GM18498 (cell line): ENCODE measurements at regions not wholly inside any gene's neighbourhood (a gene's known extent, or its start where the extent isn't known, plus 50 kb on each side); places are given as distances from the start of the nearest gene placed in this dataset.

Experiments
- ATAC-seq: cut with Tn5 transposase; IDR thresholded peaks from one replicate; pipeline ENCODE4 v1.9.1; 2021; ENCODE audit warnings: mild to moderate bottlenecking, moderate library complexity; ENCODE audit not compliant: unreplicated experiment

DNA sequence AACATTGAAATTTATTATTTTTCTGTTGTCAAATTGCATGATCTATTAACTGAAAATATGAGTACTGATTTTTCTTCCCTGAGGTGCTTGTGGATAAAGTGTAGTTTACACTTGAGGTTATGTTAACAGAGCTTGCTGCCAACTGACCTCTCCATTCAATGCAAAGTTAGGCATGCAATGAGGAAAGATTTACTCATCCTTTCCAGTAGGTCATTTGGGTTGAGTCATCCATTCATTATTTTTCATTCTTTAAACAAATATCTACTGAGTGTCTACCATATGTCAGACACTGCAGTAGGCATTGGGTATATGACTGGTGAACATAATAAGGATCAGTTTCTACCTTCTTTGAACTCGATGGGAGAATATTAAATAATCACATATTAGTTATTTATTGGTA is 604.1 kb downstream of the EDEM1 start:
- ATAC-seq: no peak

DNA sequence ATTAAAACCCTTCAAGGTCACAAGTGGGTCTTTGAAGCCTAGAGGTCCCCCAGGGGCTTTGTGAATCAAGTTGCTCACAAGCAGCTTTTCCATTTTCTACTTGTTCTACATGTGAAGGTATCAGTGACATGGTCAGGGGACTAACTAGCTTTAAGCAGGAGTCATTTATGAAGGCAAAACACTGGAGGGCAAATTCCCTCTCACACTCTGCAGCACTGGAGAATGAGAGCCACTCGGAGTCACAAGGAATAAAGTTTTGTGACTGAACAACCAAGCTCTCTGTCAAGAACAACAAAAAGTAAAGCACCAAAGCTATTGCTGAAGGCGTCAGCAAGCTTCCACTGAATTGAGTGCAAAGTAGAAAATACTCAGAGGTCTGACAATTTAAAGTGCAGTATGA is 609.0 kb downstream of the EDEM1 start:
- no peak for ATAC-seq

DNA sequence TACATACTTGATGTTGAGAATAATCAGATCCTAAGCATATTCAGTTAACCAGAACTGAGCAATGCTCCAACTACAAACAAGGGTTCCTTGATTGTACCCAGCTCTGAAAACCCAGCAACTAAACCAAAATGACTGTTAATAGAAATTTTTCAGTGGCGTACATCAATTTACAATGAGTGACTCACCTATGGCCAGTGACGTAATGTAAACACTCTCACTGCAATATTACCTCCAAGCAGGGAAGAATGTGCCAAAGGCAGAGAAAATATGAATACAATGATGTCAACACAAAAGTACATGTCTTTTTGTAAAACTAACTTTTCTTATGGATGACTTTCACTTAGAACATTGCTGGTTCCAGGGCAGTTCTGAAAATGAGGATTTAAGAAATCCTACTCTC is 611.3 kb downstream of the EDEM1 start:
- ATAC-seq: no peak

DNA sequence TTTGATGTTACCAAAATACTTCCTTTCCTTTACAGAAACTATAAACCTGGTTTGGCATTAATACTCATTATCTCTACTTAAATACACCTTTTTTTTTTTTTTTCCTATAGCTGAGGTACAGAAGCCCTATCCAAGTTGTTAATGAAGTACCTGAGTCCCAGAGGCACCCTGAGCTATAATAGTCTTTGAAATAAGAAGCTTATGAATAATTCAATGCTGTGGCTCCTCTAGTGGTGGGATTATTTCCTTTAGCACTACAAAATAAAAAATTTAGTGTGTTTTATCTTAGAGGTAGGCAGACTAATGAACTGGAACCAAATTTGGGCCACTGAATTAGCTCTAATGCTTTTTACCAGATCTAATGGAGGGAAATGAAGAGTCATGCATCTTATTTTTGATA is 611.9 kb downstream of the EDEM1 start:
- ATAC-seq: no peak

DNA sequence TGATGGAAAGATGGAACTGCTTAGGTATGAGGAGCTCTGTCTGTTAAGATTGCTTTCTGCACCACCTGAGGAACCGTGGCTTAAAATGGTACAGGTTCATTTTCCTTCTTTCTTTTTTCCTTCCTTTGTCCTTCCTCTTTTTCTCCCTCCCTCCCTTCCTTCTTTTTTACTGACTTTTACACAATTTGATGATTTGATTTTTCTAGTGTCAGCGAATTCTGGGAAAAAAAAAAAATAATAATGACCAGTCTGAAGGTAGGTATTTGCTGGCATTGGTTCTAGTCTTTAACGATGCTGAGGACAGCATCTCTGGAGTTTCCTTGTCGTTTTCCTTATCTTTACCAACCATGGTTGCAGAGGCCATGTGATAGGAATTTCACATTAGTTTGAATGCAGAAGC is 613.5 kb downstream of the EDEM1 start:
- ATAC-seq: no peak

DNA sequence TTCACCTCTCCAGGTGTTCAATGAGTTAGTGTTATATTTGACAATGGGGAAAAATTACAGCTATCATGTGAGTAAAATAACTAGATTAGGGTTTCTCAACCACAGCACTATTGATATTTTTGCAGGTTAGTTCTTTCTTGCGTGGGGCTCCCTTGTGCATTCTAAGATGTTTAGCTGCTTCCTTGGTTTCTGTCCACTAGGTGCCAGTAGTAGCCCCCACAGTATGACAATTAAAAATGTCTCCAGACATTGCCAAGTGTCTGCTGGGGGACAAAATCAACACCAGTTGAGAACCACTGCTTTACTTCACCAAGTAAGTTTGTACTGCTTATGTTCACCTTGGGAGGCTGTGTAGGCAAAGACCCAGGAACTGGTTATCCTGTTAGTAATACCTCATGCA is 618.7 kb downstream of the EDEM1 start:
- no peak for ATAC-seq

DNA sequence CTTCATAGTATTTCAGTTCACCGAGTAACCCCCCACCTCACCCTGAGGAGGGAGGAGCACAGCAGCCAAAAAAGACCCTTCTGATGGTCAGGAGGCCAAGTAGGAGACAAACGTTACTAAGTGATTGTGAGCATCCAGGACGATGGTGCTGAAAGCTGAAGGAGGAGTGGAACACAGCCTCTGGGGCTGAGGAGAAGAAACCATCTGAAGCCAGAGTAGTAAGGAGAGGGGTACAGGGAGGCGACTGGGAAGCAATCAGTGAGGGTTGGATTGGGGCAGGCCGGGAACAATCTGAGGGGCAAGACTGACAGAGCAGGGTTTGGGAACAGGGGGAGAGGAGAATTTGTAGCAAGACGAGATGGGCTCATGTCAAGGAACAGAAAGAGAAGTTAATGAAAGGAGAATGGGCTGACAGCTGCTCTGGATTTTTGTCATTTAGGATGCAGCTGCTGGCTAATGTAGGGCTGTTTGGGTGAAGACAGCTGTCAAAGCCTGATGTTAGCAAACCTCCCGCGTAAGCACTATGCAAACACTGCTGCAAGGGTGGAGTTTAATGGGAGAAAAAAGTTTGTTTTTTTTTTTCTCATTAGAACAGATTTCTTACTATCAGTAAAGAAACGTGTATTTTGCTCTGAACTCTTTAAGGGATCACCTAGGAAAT is 622.2 kb downstream of the EDEM1 start:
- no peak for ATAC-seq

DNA sequence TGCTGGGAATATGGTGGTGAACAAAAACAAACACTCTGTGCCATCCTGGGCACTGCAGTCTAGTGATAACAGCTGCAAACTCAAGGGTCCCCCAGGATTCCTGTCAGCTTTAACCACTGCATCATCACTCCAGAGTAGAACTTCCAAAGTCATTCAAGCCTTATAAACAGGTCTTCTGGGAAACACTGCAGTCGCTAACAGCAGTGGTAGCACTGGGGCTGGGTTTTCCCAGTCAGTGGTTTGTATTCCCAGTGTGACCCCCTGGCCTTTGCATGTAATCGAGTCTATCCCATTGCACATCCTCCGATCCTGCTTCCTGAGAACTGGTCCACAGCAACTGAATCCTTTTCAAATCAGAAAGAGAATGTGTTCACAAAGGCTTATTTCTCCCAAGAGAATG is 623.5 kb downstream of the EDEM1 start:
- no peak for ATAC-seq

DNA sequence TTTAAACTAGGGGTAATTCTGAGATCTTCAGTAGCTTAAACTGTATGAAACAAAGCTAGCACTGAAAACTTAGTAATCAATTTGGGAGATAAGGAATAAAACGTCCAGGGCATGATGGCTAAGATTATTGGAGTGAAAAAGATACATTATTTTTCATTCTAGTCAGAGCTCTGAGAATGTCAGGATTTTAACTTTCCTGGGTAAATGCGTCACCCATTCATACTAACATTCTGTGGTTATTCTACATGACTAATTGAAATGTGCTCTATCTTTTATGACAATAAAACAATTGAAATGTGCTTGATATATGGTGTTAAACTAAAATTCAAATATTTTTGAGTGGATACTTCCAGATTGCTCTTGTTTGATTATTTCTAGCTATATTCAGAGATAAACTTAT is 626.0 kb downstream of the EDEM1 start:
- ATAC-seq: no peak

DNA sequence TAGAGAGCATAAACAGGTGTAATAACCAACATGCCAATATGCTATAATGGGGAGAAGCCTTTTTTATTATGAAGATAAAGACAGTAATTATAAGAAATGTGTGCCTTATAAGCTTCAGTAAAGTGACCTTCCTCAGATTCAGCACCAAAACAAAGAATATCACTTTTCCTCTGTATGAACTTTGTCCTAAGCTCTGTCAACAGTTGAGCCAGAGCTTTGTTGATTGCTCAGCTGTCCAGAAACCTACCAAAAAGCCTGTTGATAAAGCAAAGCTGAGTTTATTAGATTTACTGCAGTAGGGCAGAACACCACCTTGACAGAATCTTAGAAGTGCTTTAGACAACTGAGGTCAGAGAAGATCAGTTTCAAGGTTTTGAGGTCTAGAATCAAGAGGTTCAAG is 635.3 kb downstream of the EDEM1 start:
- no peak for ATAC-seq

DNA sequence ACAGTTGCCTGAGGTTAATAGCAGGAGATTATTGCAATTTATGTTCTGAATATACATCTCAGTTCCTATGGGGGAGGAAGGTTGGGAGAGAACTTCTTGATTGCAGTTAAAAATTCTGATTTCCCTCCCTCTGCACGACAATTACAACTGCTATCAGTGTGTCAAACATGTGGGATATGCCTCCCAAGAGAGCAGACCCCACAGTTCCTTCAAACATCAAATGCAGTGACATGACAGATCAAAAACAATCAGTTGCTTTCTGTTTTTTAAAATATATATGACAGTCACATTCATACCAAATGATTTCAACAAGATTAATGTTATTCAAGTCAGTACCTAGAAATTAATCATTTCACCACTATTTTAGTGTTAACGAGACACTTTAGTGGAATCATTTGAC is 639.0 kb downstream of the EDEM1 start:
- no peak for ATAC-seq

DNA sequence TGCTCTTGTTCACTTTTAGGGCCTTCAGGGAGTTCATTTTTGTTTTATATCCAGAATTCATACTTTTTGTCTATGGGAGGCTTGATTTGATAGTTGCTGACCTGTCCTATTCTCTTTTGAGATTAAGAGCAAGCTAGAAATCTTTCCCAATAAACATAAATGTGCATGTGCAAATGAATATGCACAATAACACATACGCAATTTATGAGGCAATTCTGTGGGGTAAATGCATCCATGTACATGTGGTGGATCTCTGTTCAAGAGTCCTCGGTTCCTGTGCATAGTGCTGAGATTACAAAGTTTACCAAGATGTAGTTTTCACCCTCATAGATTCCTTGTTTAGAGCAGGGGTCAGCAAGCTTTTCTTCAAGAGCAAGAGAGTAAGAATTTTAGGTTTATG is 640.7 kb downstream of the EDEM1 start:
- no peak for ATAC-seq

DNA sequence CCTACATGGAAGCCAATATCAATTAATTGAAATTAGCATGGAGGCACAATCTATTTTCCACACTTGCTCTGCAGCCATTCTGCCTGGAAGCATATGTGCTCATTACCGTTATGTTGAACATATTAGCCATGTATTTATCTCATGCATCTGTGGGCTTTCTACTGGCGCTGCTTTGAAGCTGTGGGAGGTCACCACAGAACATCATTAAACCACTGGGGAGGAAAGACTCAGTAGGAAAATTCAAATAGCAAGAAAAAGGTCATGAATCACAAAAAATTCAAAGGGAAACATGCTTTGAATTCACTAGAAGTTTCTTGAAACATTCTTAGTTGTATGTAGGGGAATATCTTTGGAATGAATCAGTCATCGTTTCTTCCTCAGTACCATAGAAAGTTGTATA is 652.5 kb downstream of the EDEM1 start:
- no peak for ATAC-seq

DNA sequence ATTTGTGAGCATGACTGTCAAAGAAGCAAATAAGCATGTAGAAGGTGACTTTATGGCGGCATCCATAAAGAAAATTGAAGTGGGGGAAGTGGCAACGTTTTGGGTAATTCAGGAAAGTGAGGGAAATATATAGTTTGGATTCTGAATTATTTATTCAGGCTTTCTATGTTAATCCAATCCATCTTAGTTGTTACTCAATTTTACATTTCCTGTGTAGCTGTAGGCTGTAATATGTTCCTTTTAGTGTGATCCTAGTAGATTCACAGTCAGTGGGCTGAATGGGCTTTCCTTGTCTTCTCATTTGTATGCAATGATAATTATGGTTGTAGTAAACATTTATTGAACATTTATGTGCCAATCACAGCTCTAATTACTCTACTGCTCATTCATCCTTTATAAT is 654.1 kb downstream of the EDEM1 start:
- ATAC-seq: no peak

DNA sequence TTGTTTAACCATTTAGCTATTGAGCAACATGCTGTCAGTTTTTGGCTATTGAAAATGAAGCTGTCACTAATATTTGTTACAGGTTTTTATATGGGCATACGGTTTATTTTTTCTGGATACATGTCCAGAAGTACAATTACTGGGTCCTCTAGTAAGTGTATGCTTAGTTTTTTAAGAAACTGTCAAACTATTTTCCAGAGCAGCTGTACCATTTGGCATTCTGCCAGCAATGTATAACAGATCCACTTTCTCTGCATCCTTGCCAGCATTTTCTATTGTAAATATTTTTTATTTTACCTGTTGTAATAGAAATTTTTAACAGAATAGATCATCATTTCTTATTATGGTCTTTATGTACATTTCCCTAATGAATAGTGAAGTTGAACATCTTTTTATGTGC is 658.8 kb downstream of the EDEM1 start:
- no peak for ATAC-seq

DNA sequence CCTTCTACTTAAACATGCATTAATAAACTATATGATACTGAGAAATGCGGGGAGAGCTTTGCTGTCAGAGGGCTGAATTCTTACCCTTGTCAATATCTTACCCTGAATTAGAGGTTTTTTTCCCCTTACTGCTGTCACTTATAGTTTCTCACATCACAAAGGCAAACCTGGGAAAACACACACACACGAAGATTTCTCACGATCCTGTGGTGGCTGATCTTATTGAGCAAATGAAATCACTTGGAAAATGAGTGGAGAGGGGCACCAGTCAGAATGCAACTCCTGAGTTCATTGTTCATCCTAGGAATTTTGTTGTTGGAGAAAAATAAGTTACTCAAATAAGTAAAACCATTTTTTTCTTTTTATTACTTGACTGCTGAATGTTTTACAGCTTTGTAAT is 673.6 kb downstream of the EDEM1 start:
- no peak for ATAC-seq

DNA sequence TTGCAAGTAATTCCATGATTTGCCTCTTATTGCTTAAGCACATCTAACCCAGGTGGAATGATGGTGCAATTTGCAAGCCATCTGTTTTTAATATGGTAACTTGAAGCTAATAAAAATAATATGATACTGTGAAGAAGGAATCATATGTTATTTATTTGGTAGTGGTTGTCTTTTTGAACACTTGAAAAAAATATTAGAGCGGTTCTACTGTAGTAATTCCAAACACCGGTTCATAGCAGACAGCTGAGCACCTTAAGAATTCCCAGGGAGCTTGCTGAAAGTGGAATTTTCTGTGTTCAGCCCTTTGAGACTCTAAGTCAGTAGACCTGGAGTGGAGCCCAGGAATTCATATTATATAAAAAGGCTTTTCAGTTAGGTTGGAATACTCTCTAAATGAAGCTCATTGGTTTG is 687.4 kb downstream of the EDEM1 start:
- no peak for ATAC-seq

DNA sequence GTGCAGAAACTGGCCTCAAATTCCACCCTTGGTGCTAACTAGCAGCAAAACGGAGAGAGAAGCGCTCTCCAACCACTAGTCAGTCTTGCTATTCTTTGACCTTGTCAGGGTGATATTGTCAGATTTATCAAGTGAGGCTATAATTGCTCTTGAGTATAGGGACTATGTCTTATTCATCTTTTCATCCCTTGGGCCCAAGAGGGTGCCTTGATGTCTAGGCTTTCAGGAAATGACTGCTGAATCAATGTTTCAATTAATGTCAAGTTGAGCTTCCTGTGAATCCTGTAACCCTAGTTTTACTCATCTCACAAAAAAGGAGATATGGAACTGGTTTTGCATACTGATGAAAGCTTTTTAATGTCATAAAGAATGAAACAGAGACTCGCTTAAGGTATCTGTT is 701.3 kb downstream of the EDEM1 start:
- no peak for ATAC-seq

DNA sequence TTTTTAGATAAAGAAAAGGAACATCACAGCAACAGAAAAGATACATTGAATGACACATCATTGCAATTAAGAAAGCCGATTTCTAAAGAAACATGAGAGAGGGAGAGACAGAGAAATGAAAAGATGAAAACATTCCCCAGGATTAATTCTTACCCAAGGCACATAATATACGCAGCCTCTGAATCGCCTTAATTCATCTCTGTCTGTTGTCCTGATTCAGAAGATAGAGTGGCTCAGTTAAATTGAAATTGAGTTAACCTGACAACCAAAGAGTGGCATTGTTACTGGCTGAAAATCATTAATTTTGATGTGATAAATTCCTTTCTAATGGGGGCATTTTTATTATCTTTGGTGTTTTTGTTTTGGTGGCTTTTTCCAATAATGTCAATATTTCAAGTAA is 701.9 kb downstream of the EDEM1 start:
- ATAC-seq: no peak

DNA sequence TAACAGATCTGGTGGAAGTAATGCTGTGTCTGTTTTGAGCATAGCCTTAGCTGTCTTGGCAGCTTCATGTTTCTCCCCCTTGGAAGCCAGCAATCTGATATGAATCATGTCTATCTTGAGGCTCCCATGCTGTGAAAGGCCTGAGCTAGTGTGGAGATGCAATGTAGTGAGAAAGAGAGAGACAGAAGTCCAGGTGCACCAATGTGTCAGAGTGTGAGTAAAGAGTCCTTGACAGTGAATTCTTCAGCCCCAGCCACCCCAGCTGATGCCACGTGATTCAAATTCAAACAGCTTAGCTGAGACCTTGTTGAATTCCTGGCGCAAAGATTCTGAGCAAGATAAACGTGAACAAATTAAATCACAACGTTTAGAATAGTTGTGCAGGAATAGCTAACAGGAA is 704.2 kb downstream of the EDEM1 start:
- ATAC-seq: no peak

DNA sequence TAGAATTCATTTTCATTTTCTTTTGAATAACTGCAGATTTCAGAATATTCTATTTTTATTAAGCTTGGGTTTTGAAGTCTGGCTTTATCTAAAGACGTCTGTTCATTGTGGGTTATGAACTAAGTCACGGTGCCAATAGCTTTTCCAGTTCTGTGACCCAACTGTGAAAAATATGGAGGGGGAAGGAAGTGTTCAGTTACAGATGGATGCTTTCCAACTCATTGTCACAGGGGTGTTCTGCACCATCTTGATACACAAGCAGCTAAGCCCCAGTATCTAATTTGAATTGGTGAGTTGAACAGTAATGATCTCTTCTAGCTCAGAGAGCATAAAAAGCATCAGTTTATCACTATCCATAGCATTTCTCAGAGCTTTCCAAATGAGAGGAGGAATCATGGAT is 710.6 kb downstream of the EDEM1 start:
- ATAC-seq: no peak

DNA sequence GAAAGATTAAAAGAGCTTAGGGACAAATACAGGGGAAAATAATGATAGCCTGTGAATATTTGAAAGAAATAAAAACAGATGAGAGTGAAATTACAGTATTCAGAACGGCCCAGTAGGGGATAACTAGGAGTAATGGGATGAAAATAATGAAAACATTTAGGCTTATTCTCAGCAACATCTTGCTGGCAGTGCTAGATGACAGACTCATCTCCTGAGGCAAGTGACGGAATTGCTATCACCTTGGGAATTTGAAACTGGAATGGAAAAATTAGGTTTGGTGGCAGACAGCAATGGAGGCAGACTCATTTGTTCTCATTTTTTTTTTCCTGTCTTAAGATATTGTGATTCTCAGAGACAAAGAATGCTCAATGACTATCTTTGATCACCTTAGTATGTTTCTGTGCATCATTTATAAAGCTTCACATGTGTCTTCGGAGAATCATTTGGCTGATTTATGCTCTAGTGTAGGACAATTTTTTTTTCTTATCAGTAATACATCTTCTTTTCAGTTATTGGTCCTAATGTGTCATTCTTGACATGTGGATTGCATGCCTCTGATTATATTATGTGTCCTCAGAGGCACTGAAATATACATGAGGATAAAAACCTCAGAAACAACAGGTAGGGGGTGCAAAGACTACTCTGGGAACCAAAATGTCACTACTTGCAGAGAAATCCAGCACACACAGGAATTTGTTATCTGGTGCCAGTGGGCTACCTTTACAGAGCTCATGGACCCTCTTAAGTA is 711.7 kb downstream of the EDEM1 start:
- ATAC-seq: no peak

DNA sequence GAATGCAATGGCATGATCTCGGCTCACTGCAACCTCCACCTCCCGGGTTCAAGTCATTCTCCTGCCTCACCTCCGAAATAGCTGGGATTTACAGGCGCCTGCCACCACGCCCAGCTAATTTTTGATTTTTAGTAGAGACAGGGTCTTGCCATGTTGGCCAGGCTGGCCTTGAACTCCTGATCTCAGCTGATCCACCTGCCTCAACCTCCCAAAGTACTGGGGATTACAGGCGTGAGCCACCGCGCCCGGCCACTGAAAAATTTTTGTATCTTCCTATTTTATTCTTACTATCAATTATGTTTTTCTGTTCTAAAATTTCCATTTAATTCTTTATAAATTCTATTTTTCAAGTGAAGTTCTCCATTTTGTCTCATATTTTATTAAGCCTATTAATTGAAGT is 730.4 kb downstream of the EDEM1 start:
- no peak for ATAC-seq
